ENCODE measurements at regions not wholly inside any gene's neighbourhood (a gene's known extent, or its start where the extent isn't known, plus 50 kb on each side); places are given as distances from the start of the nearest gene placed in this dataset.

GRCh38 chr2:122233372-122233771, 477.9 kb downstream of the TSN start:
- no peaks in the 10 kb centered on the region for H3K9me3 ChIP-seq (ENCODE audit: control insufficient read depth, insufficient read depth, low read depth, low read length)
- H3K27ac ChIP-seq (ENCODE audit: extremely low read depth, low read depth, low read length): no peak overlapping the region
- H3K4me3 ChIP-seq (ENCODE audit: low read depth, low read length): no peak overlapping the region
- H3K36me3 ChIP-seq (ENCODE audit: control insufficient read depth in 2 of 2, insufficient read depth in 1 of 2, low read length in 2 of 2): no peaks in the 10 kb centered on the region
- H3K4me1 ChIP-seq (ENCODE audit: control insufficient read depth, insufficient read depth, low read length): no peaks in the 10 kb centered on the region
- POLR2A ChIA-PET: no interaction called here
- TF ChIP-seq PRDM4 (tag by site-specific recombination; IDR thresholded peaks at IDR 0.05) (no peak), ZNF623 (tag by site-specific recombination; IDR thresholded peaks at IDR 0.05) (peak; percentile 65)
- CTCF ChIA-PET: interaction anchor here (0.7 kb wide), 1 partner anchor 129 kb away, joined by 3 read pairs; no protein-coding TSS in a partner anchor

GRCh38 chr2:122236152-122236874, 480.9 kb downstream of the TSN start:
- POLR2A ChIA-PET: no interaction called here
- Histone ChIP-seq H3K4me1 (ENCODE audit: control insufficient read depth, insufficient read depth, low read length) (no peaks in the 10 kb centered on the region), H3K27ac (ENCODE audit: extremely low read depth, low read depth, low read length) (no peak overlapping the region), H3K36me3 (ENCODE audit: control insufficient read depth in 2 of 2, insufficient read depth in 1 of 2, low read length in 2 of 2) (no peaks in the 10 kb centered on the region), H3K9me3 (ENCODE audit: control insufficient read depth, insufficient read depth, low read depth, low read length) (no peaks in the 10 kb centered on the region), H3K4me3 (ENCODE audit: low read depth, low read length) (no peak overlapping the region)
- CTCF ChIA-PET: no interaction called here
- no peak for TF ChIP-seq ZNF580 (tag by site-specific recombination; IDR thresholded peaks at IDR 0.05)
- no peak for TF ChIP-seq HOXC10 (CRISPR knock-in tag; IDR thresholded peaks at IDR 0.05)
- no peak for TF ChIP-seq ZNF394 (tag by site-specific recombination; IDR thresholded peaks at IDR 0.05; ENCODE audit: borderline replicate concordance)
- TF ChIP-seq ZBTB49 (tag by site-specific recombination; IDR thresholded peaks at IDR 0.05; ENCODE audit: low read depth): no peak
- TF ChIP-seq TSHZ1 (tag by site-specific recombination; IDR thresholded peaks at IDR 0.05; ENCODE audit: borderline replicate concordance): no peak
- no peak for TF ChIP-seq MEIS1 (CRISPR knock-in tag; IDR thresholded peaks at IDR 0.05; ENCODE audit: borderline replicate concordance)
- TF ChIP-seq ZNF266 (tag by site-specific recombination; IDR thresholded peaks at IDR 0.05; ENCODE audit: low read depth): no peak
- TF ChIP-seq ZNF660 (tag by site-specific recombination; IDR thresholded peaks at IDR 0.05): no peak

GRCh38 chr2:122236925-122237324, 481.5 kb downstream of the TSN start:
- Histone ChIP-seq H3K36me3 (ENCODE audit: control insufficient read depth in 2 of 2, insufficient read depth in 1 of 2, low read length in 2 of 2) (no peaks in the 10 kb centered on the region), H3K4me3 (ENCODE audit: low read depth, low read length) (no peak overlapping the region), H3K27ac (ENCODE audit: extremely low read depth, low read depth, low read length) (no peak overlapping the region), H3K9me3 (ENCODE audit: control insufficient read depth, insufficient read depth, low read depth, low read length) (no peaks in the 10 kb centered on the region), H3K4me1 (ENCODE audit: control insufficient read depth, insufficient read depth, low read length) (no peaks in the 10 kb centered on the region)
- POLR2A ChIA-PET: no interaction called here
- CTCF ChIA-PET: no interaction called here
- no peak for TF ChIP-seq ZNF777 (tag by site-specific recombination; IDR thresholded peaks at IDR 0.05; ENCODE audit: borderline replicate concordance)
- TF ChIP-seq ZNF362 (tag by site-specific recombination; IDR thresholded peaks at IDR 0.05): no peak
- TF ChIP-seq ZNF155 (tag by site-specific recombination; IDR thresholded peaks at IDR 0.05): no peak
- no peak for TF ChIP-seq ZNF133 (tag by site-specific recombination; IDR thresholded peaks at IDR 0.05)
- TF ChIP-seq TRIM28 (IDR thresholded peaks at IDR 0.05; ENCODE audit: borderline replicate concordance, low read length): no peak
- no peak for TF ChIP-seq SETDB1 (IDR thresholded peaks at IDR 0.05; ENCODE audit: insufficient read length, low read length)
- TF ChIP-seq ZNF132 (tag by site-specific recombination; IDR thresholded peaks at IDR 0.05; ENCODE audit: borderline replicate concordance): no peak
- TF ChIP-seq ZNF175 (tag by site-specific recombination; IDR thresholded peaks at IDR 0.05): no peak
- no peak for TF ChIP-seq HOXA7 (CRISPR knock-in tag; IDR thresholded peaks at IDR 0.05; ENCODE audit: borderline replicate concordance)
- no peak for TF ChIP-seq ZNF23 (tag by site-specific recombination; IDR thresholded peaks at IDR 0.05; ENCODE audit: borderline replicate concordance)
- no peak for TF ChIP-seq KLF10 (tag by site-specific recombination; IDR thresholded peaks at IDR 0.05)
